Dermis microvascular lymphatic vessel endothelial cell (primary cell): ENCODE measurements at regions not wholly inside any gene's neighbourhood (a gene's known extent, or its start where the extent isn't known, plus 50 kb on each side); places are given as distances from the start of the nearest gene placed in this dataset.

Experiments
- DNase-seq, 2 donors: peaks; one replicate each; pipeline versions ENCODE4 v3.0.0 to v3.0.0-alpha.2; 2010; ENCODE audit warnings: low read depth in 2 of 2

GRCh38 chr2:241942416-241943208, 73.1 kb downstream of the RTP5 start:
- DNase-seq = no peak

DNA sequence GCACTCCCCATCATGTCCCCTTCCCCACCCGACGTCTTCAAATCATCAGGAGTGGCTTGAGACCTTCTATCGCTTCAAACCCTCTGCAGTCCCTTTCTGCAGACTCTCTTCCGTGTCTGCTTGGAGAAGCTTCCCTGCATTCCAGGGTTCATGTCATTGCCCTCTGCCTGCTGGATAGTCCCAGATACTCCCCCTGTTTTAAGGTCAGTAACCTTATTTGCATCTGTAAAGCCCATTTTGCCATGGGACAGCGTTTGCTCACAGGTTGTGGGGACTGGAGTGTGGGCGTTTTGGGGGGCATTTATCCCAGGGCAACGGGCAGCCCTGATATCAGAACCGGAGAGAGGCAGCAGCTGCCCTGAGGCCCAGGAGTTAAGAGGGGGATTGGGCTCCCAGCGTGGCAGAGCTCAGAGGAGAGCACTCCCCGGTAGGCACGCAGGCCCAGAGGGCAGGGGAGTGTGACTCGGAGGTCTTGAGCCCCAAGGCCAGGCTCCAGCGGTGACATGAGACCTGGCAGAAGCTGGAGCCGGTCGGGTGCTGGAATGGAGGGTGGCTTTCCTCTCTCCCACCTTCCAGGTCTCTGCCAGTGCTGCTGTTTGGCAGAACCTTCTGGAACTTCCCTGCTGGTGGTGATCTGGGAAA, 73.8 kb downstream of the RTP5 start:
- no peak for DNase-seq

DNA sequence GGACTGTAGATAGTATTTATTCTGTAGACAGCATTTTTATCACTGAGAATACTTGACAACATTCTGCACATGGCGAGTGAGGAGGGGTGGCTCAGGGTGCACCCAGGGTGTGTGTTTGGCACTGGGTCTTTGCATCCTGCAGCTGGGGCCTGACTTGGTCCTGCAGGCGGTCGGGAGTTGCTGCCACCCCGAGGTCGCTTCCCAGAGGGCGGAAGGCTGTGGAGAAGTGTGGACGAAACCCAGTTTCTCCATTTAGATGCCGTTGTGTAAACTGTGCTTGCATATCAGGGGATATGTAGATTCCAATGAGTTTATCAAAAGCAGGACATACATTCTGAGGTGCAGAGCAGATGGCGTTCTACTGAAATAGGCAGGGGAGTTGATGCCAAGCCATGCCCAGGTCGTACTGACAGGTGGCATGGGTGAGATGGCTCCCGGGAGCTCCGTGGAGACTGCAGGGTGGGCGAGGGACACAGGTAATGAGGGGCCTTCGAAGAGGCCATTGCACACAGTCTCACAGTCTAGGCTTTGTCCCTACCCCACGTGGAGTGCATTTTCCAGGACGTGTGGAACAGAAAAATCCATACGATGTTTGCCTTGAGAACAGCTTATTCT, 74.5 kb downstream of the RTP5 start:
- no peak for DNase-seq

DNA sequence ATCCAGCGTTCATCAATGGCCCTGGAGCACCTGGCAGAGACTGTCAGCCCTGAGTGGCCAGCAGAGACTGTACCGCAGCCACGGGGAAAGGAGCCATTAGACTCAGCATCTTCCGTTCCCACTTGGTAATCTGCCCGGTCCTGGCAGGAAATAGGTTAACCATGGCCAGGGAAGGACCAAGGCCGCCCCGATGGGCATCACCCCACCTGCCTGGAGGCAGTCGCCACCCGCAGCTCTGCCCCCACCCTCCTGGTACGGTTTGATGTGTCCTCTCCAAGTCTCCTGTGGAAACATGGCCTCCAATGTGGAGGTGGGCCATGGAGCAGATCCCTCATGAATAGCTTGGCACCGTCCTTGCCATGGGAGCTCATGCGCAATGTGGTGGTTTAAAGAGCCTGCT, 75.3 kb downstream of the RTP5 start:
- no peak for DNase-seq

DNA sequence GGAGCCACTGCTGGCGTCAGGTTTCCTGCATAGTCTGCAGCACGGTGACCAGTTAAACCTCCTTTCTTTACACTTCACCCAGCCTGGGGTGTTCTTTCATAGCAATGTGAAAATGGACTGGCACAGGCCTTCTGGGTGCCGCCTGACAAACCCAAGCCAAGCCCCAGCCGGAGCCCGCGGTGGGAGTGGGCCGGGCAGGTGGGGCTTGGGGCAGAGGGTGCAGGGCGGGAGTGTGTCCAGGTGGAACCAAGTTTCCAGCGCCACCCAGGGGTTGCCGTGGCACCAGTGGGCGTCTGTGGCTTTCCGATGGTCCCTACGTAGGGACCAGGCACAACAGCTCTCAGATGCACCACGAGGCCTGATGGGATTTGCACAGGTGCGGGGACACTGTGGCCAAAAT, 75.8 kb downstream of the RTP5 start:
- DNase-seq = no peak

- no peak for DNase-seq
Observed at GRCh38 chr2:241945803-241946202, 76.3 kb downstream of the RTP5 start.

DNA sequence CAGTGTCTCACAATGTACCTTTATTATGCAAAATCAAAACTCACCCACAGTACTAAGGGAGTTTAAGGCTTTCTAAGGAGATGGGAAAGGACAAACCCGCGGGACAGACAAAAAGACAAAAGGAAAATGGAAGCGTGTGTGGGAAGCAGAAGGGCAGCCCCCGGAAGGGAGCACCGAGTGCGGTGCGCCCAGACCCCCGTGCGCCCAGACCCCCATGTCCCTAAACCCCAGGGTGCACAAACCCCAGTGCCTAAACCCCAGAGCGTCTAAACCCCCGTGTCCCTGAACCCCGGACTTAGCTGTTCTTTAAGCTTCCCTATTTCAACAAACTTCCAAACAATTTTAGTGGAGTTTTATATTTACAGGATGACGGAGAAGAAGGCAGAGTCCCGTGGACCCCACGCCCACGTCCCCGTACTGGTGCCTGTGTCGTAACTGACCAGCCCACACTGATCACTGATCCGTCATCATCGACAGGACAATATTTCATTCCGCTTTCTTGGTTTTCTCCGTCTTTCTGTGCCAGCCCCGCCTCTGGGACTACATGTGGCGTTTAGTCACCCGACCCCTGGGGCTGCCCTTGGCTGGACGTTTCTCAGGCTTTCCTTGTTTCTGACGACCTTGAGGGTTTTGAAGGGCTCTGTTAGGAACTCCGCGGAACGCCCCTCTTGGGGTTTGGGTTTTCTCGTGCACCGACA, 76.9 kb downstream of the RTP5 start:
- no peak for DNase-seq

DNA sequence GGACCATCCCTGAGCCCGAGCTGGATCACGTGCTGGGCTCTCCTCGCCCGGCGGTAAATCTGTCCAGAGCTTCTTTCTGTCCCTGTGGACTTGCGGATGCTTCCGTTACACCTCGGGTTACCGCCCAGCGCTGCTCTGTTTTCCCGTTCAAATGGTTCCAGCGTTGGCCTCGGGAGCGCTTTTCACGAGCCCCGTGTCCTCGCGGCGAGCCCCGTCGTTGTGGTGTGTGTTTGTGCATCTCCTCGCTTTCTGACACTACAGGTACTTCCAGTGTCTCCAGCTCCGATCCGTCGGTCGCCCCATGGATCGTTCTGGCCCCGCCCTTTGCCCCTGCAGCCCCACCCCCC, 77.4 kb downstream of the RTP5 start:
- no peak for DNase-seq

DNA sequence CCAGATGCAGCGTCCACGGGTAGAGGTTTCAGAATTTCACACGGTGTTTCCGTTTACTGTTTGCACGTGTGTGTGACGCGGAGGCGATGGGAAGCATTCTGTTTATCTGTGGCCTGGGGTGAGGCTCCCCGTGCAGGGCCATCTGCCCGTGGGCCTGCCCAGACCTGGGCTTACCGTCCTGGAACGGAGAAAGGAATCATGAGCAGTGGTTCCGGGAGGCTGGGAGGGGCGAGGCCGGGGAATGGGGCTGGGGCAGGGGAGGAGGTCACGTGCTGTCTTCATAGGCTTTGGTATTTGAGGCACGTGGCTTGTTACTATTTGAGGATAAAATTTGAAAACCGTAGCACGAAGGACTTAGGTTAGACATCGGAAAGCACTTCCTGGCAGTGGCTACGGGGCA, 77.9 kb downstream of the RTP5 start:
- DNase-seq = no peak

DNA sequence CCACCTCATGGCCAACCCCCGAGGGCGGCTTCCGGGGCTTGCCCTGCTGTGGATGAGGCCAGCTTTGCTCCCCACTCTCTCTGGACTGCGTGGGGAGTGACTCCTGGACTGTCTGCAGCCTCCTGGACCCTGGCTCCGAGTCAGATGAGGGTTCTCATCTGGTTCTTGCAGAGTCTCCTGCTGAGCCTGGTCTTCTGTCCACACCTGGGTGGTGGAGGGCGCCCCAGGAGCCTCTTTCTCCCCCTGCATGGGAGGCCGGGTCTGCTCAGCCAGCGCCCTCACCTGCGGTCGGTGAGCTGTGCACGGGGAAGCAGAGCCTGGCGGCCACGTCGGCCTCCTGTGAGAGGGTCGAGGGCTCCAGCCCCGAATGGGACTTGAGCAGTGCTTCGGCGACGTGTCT, 78.3 kb downstream of the RTP5 start:
- no peak for DNase-seq

GRCh38 chr2:241948299-241948897, 78.9 kb downstream of the RTP5 start:
- DNase-seq = no peak

DNA sequence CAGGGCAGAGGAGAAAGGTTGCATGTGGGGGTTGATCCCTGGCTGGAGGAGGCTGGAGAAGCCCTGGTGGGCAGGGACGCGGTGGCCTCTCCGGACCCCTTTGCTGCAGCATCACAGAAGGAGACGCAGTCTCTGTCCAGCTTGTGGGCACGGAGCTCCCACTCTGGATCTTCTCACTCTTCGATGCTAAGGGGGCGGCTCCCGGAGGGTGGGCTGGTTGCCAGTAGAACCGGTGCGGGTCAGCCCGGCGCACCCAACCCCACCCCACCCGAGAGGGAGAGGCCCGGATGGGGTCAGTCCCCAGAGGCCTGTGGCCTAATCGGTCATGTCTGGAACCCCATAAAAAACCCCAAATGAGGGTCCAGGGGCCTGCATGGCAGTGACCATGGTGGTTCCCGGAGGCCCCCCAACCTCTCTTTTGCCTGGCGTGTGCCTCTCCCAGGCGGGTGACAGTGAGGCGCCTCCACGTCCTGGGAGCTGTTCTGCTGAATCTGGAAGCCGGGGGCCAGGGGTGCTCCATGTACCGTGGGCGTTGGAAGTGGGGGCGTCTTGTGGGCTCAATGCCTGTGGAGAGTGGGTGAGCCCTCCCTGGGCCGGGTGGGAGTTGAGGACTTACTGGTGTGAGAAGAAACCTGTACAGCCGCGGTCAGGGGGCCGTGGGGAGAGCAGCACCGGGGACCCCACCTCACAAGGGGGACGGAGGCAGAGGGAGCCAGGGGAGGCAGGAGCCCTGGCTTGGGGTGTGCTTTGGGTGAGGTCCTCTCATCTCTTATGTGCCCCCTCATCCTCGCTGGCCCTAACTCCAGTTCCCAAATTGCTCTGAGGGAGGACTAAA, 79.6 kb downstream of the RTP5 start:
- no peak for DNase-seq

- DNase-seq = no peak
Observed at GRCh38 chr2:241949736-241950412, 80.3 kb downstream of the RTP5 start.

DNA sequence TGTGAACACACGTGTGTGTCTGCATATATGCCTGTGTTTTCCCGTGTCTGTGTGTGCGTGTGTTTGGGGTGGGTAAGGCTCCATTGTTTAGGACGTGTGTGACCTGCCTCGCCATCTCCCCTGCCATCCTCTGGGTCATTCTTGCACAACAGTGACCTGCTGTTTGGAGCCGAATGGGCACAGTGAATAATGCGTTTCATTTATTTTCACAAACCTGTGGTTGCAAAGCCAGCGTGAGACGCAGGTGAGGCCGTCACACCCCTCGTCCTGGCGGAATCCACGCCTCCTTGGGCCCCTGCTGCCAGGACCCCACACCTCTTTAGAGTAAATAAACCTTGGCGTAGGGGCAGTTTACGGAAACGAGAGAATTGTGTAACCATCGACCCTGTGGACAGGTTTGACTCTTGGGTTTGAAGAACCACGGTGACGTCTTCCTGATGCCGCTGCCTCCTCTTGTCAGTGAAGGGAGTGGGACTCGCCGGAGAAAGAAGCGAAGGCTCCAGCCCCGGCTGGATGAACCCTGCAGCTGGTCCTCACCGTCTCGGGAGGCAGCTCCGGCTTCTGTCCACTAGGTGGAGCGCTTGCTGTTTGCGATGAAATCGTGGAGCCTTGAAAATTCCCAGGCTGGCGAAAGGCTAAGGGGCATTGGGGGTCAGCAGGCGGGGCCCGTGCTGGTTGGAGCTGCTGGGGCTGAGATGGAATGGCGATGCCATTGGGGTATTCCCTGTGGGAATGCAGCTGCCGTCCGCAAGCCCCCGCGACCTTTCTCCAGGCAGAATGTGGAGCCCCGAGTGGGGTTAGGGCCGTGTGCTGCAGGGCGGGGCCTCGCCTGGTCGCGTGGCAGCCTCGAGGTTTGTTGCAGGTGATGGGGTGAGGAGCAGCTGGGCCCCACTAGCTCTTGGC, 81.1 kb downstream of the RTP5 start:
- DNase-seq = peak; percentile 26 to 55

GRCh38 chr2:241951316-241951700, 81.8 kb downstream of the RTP5 start:
- no peak for DNase-seq

DNA sequence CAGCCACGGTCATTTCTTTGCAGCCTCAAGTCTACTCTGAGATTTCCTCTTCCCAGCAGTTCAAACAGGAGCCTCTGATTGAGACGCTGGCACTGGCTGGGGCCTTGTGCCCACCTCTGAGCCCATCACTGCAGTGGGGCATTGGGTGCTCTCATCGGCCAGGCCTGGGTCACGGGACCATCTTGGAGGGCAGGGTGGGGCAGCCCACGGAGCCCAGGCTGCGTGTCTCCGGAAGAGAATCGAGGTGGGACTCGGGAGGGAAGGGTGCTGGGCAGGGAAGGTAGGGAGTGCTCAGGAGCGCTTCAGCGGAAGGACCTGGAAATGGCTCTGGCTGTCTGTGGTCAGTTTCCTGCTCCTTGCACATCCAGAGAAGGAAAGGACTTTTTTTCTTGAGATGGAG, 82.4 kb downstream of the RTP5 start:
- DNase-seq = no peak

DNA sequence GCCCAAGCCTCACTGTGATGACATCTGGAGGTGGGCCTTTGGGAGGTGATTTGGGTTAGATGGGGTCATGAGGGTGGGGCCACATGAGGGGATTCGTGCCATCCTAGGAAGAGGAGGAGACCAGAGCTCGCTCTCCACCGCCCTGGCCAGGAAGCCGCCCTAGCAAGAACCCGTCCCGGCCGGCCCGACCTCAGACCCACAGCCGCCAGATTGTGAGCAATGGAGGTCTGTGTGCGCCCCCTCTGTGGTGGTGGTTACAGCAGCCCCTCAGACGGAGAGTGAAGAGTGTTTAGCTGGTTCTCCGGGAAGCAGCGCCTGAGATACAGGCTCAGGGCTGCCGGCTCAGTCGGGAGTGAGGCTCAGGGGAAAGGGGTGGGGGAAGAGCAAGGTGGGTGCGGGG, 83.3 kb downstream of the RTP5 start:
- DNase-seq = no peak

GRCh38 chr2:241953324-241953928, 83.9 kb downstream of the RTP5 start:
- DNase-seq = no peak

DNA sequence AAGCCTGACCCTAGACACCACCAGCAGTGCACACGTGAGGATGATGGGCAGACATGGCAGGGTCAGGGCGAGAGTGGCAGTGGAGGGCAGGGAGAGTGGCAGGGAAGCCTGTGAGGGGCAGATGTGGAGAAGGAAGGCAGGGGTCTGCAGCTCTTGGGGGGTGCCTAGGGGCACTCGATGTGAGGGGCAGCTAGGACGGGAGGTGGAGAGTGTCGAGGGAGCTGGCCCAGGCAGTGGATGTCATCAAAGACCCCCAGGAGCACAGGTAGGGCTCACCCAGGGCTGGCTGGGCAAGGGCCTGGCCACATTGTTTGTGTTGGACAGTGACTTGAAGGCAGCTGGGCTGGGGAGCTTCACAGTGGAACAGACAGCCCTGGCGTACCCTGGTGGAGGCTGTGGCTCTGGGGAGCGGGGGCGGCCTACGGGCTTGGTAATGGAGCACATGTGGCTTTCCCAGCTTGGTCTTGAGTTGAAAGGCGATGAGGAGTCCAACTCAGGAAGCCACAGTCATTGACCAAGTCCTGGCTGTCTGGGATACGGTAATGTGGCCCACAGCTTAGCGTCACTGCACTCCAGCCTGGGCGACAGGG, 87.1 kb downstream of the RTP5 start:
- no peak for DNase-seq
